ENCODE measurements at regions not wholly inside any gene's neighbourhood (a gene's known extent, or its start where the extent isn't known, plus 50 kb on each side); places are given as distances from the start of the nearest gene placed in this dataset.
"Not testable (repeated sequence)": the region's sequence is repeated elsewhere in the genome, so short reads cannot be mapped to it uniquely, and the experiment has no call there.

DNA sequence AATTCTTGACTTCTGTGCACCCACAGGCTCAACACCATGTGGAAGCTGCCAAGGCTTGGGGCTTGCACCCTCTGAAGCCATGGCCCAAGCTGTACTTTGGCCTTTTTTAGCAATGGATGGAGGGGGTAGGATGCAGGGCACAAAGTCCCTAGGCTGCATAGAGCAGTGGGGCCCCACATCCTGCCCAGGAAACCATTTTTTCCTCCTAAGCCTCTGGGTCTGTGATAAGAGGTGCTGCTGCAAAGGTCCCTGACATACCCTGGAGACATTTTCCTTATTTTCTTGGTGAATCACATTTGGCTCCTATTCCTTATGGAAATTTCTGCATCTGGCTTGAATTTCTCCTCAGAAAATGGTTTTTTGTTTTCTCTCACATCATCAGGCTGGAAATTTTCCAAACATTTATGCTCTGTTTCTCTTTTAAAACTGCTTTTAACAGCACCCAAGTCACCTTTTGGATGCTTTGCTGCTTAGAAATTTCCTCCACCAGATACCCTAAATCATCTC is 482.7 kb upstream of the TLE4 start:
- TF ChIP-seq CTCF (IDR thresholded peaks at IDR 0.05) (no peak), POLR2A (IDR thresholded peaks at IDR 0.05) (no peak)

GRCh38 chr9:79089851-79090250 is 481.9 kb upstream of the TLE4 start:
- H3K4me3 ChIP-seq (ENCODE audit: low read depth, poor library complexity, severe bottlenecking); DNase-seq (ENCODE audit: low spot score in 2 of 2); intact Hi-C loops (cut with DNase I; ENCODE audit: low total_unique reads): not testable (repeated sequence)
- WGBS, 2 donors: 73 to 77% methylated on average over 2 of the region's 2 CpGs

More for the DNA sequence above, 482.7 kb upstream of the TLE4 start:
- H3K4me3 ChIP-seq (ENCODE audit: low read depth, poor library complexity, severe bottlenecking): no peak overlapping the region
- no peak for DNase-seq (ENCODE audit: low spot score in 2 of 2)
- intact Hi-C loops (cut with DNase I; ENCODE audit: low total_unique reads): no loop called here

DNA sequence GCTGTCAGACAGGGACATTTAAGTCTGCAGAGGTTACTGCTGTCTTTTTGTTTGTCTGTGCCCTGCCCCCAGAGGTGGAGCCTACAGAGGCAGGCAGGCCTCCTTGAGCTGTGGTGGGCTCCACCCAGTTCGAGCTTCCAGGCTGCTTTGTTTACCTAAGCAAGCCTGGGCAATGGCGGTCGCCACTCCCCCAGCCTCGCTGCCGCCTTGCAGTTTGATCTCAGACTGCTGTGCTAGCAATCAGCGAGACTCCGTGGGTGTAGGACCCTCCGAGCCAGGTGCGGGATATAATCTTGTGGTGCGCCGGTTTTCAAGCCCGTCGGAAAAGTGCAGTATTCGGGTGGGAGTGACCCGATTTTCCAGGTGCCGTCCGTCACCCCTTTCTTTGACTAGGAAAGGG is 468.5 kb upstream of the TLE4 start:
- H3K4me3 ChIP-seq (ENCODE audit: low read depth, poor library complexity, severe bottlenecking); intact Hi-C loops (cut with DNase I; ENCODE audit: low total_unique reads); DNase-seq (ENCODE audit: low spot score in 2 of 2): not testable (repeated sequence)
- WGBS, 2 donors: 92 to 96% methylated on average over 16 to 17 of the region's 17 CpGs

DNA sequence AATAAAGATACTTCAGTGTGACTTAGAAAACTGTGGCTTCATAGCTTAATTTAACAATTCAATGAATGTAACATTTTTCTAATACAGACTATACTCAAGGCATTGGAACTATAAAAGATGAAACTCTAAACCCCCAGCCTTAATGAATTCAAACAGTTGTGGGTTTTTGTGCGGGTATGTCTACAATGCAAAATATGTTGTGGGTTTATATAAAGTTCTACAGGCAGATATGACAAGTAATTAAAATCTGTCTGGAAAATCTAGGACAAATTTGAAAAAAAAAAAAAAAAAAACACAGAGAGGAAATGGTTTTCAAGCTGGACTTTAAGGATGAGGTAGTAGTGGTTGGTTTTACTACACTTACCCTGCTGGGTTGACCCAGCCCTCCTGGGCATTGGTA is 467.5 kb upstream of the TLE4 start:
- H3K4me3 ChIP-seq (ENCODE audit: low read depth, poor library complexity, severe bottlenecking): no peak overlapping the region
- 75 to 79% methylated on average over 1 of the region's 1 CpG for WGBS, 2 donors
- TF ChIP-seq POLR2A (IDR thresholded peaks at IDR 0.05) (no peak), CTCF (IDR thresholded peaks at IDR 0.05) (no peak)
- intact Hi-C loops (cut with DNase I; ENCODE audit: low total_unique reads): no loop called here
- DNase-seq (ENCODE audit: low spot score in 2 of 2): no peak

DNA sequence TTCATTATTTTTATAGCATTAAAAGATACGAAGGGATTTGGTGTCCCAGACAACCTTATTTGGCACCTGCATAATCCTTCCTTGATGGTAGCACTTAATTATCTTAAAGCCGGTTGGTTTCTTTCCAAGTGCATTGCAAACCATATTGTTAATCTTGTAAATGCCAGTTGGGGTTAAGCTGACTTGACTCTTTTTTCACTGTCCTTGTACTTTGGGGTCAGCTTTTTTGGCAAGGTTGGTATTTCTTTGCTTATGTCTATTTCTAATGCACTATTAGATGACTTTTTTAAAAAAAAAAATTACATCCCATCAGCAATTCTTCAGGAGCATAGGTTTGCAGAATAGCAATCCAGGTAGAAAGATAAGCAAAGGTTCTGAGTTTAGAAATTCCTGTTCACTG is 466.8 kb upstream of the TLE4 start:
- no peak for DNase-seq (ENCODE audit: low spot score in 2 of 2)
- intact Hi-C loops (cut with DNase I; ENCODE audit: low total_unique reads): no loop called here
- WGBS, 2 donors: 58 to 60% methylated on average over 2 of the region's 2 CpGs
- TF ChIP-seq CTCF (IDR thresholded peaks at IDR 0.05) (no peak), POLR2A (IDR thresholded peaks at IDR 0.05) (no peak)
- H3K4me3 ChIP-seq (ENCODE audit: low read depth, poor library complexity, severe bottlenecking): no peak overlapping the region

DNA sequence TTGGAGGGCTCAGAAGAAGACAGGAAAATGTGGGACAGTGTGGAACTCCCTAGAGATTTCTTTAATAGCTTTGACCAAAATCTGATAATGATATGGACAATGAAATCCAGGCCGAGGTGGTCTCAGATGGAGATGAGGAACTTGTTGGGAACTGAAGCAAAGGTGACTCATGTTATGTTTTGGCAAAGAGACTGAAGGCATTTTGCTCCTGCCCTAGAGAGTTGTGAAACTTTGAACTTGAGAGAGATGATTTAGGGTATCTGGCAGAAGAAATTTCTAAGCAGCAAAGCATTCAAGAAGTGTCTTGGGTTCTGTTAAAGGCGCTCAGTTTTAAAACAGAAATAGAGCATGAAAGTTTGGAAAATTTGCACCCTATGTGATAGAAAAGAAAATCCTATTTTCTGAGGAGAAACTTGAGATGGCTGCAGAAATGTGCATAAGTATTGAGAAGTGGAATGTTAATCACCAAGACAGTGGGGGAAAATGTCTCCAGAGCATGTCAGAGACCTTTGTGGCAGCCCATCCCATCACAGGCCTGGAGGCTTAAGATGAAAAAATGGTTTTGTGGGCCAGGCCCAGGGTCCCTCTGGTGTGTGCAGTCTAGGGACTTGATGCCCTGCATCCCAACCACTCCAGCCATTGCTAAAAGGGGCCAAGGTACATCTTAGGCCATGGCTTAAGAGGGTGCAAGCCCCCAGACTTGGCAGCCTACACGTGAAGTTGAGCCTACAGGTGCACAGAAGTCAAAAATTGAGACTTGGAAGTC is 463.7 kb upstream of the TLE4 start:
- no peak for TF ChIP-seq CTCF (IDR thresholded peaks at IDR 0.05)
- TF ChIP-seq POLR2A (IDR thresholded peaks at IDR 0.05): no peak
- intact Hi-C loops (cut with DNase I; ENCODE audit: low total_unique reads): no loop called here
- no peak overlapping the region for H3K4me3 ChIP-seq (ENCODE audit: low read depth, poor library complexity, severe bottlenecking)
- no peak for DNase-seq (ENCODE audit: low spot score in 2 of 2)
- whole genome bisulfite sequencing, 2 donors: 67 to 88% methylated on average over 3 of the region's 3 CpGs

- TF ChIP-seq CTCF (IDR thresholded peaks at IDR 0.05) (no peak), POLR2A (IDR thresholded peaks at IDR 0.05) (no peak)
- DNase-seq (ENCODE audit: low spot score in 2 of 2): no peak
- WGBS, 2 donors: 80 to 82% methylated on average over 4 of the region's 4 CpGs
- no peak overlapping the region for H3K4me3 ChIP-seq (ENCODE audit: low read depth, poor library complexity, severe bottlenecking)
- intact Hi-C loops (cut with DNase I; ENCODE audit: low total_unique reads): no loop called here
These were observed 460.1 kb upstream of the TLE4 start for GRCh38 chr9:79111653-79112052.
